ENCODE measurements at regions not wholly inside any gene's neighbourhood (a gene's known extent, or its start where the extent isn't known, plus 50 kb on each side); places are given as distances from the start of the nearest gene placed in this dataset.

- H3K9me3 Mint-ChIP-seq, result no peaks in the 10 kb centered on the region
- H3K27ac Mint-ChIP-seq, result no peak overlapping the region
- peaks cover 5% of the 10 kb centered on the region for H3K4me1 Mint-ChIP-seq
- no peaks in the 10 kb centered on the region for H3K36me3 Mint-ChIP-seq (ENCODE audit: low read depth)
- ATAC-seq (replicated peaks), result no peak
- no peak overlapping the region for H3K4me3 Mint-ChIP-seq
- H3K27me3 Mint-ChIP-seq, result no peaks in the 10 kb centered on the region
Observed at GRCh38 chr2:176832086-176832485, 380.5 kb upstream of the HNRNPA3 start.

GRCh38 chr2:176833671-176834070 lies 378.9 kb upstream of the HNRNPA3 start:
- no peaks in the 10 kb centered on the region for H3K4me1 Mint-ChIP-seq
- H3K4me3 Mint-ChIP-seq, result no peak overlapping the region
- no peaks in the 10 kb centered on the region for H3K27me3 Mint-ChIP-seq
- no peaks in the 10 kb centered on the region for H3K36me3 Mint-ChIP-seq (ENCODE audit: low read depth)
- H3K27ac Mint-ChIP-seq, result no peak overlapping the region
- ATAC-seq (replicated peaks), result no peak
- no peaks in the 10 kb centered on the region for H3K9me3 Mint-ChIP-seq

- ATAC-seq (replicated peaks), result no peak
- no peak overlapping the region for H3K27ac Mint-ChIP-seq
- no peak overlapping the region for H3K4me3 Mint-ChIP-seq
- H3K9me3 Mint-ChIP-seq, result no peaks in the 10 kb centered on the region
- H3K36me3 Mint-ChIP-seq (ENCODE audit: low read depth), result no peaks in the 10 kb centered on the region
- H3K27me3 Mint-ChIP-seq, result no peaks in the 10 kb centered on the region
- H3K4me1 Mint-ChIP-seq, result no peaks in the 10 kb centered on the region
Observed at GRCh38 chr2:176834226-176834625, 378.4 kb upstream of the HNRNPA3 start.

GRCh38 chr2:176843208-176843607 lies 369.4 kb upstream of the HNRNPA3 start:
- Mint-ChIP-seq H3K4me3 (no peak overlapping the region), H3K4me1 (no peaks in the 10 kb centered on the region), H3K27ac (no peak overlapping the region), H3K36me3 (ENCODE audit: low read depth) (no peaks in the 10 kb centered on the region), H3K9me3 (peaks cover 7% of the 10 kb centered on the region), H3K27me3 (no peaks in the 10 kb centered on the region)
- ATAC-seq (replicated peaks), result no peak

- no peak for ATAC-seq (replicated peaks)
- Mint-ChIP-seq H3K27ac (no peak overlapping the region), H3K4me3 (no peak overlapping the region), H3K27me3 (no peaks in the 10 kb centered on the region), H3K9me3 (peaks cover 7% of the 10 kb centered on the region), H3K36me3 (ENCODE audit: low read depth) (no peaks in the 10 kb centered on the region), H3K4me1 (no peaks in the 10 kb centered on the region)
Observed at GRCh38 chr2:176844461-176844860, 368.1 kb upstream of the HNRNPA3 start.

- peak; percentile 39 for ATAC-seq (replicated peaks)
- Mint-ChIP-seq H3K36me3 (ENCODE audit: low read depth) (no peaks in the 10 kb centered on the region), H3K4me3 (no peak overlapping the region), H3K4me1 (no peaks in the 10 kb centered on the region), H3K27ac (no peak overlapping the region), H3K9me3 (peaks cover 7% of the 10 kb centered on the region), H3K27me3 (no peaks in the 10 kb centered on the region)
Observed at GRCh38 chr2:176845718-176846117, 366.9 kb upstream of the HNRNPA3 start.

- ATAC-seq (replicated peaks), result no peak
- H3K9me3 Mint-ChIP-seq, result peaks cover 7% of the 10 kb centered on the region
- no peak overlapping the region for H3K4me3 Mint-ChIP-seq
- no peaks in the 10 kb centered on the region for H3K27me3 Mint-ChIP-seq
- peaks cover 4% of the 10 kb centered on the region for H3K4me1 Mint-ChIP-seq
- no peaks in the 10 kb centered on the region for H3K36me3 Mint-ChIP-seq (ENCODE audit: low read depth)
- H3K27ac Mint-ChIP-seq, result no peak overlapping the region
Observed at GRCh38 chr2:176847575-176847974, 365.0 kb upstream of the HNRNPA3 start.

- H3K36me3 Mint-ChIP-seq (ENCODE audit: low read depth), result no peaks in the 10 kb centered on the region
- H3K27ac Mint-ChIP-seq, result no peak overlapping the region
- H3K4me3 Mint-ChIP-seq, result no peak overlapping the region
- peaks cover 6% of the 10 kb centered on the region for H3K4me1 Mint-ChIP-seq
- ATAC-seq (replicated peaks), result no peak
- H3K9me3 Mint-ChIP-seq, result peaks cover 5% of the 10 kb centered on the region
- H3K27me3 Mint-ChIP-seq, result no peaks in the 10 kb centered on the region
Observed at GRCh38 chr2:176848844-176849243, 363.8 kb upstream of the HNRNPA3 start.

- H3K27ac Mint-ChIP-seq, result no peak overlapping the region
- H3K4me3 Mint-ChIP-seq, result no peak overlapping the region
- H3K27me3 Mint-ChIP-seq, result no peaks in the 10 kb centered on the region
- H3K36me3 Mint-ChIP-seq (ENCODE audit: low read depth), result no peaks in the 10 kb centered on the region
- peaks cover 4% of the 10 kb centered on the region for H3K9me3 Mint-ChIP-seq
- peaks cover 18% of the 10 kb centered on the region for H3K4me1 Mint-ChIP-seq
- no peak for ATAC-seq (replicated peaks)
Observed at GRCh38 chr2:176851200-176851888, 361.2 kb upstream of the HNRNPA3 start.

- no peak for ATAC-seq (replicated peaks)
- peaks cover 4% of the 10 kb centered on the region for H3K9me3 Mint-ChIP-seq
- H3K4me1 Mint-ChIP-seq, result peaks cover 23% of the 10 kb centered on the region
- no peaks in the 10 kb centered on the region for H3K27me3 Mint-ChIP-seq
- peak overlapping the region; percentile 4 for H3K4me3 Mint-ChIP-seq
- H3K27ac Mint-ChIP-seq, result no peak overlapping the region
- no peaks in the 10 kb centered on the region for H3K36me3 Mint-ChIP-seq (ENCODE audit: low read depth)
Observed at GRCh38 chr2:176851889-176852483, 360.6 kb upstream of the HNRNPA3 start.

GRCh38 chr2:176852667-176853066 lies 359.9 kb upstream of the HNRNPA3 start:
- no peak overlapping the region for H3K27ac Mint-ChIP-seq
- H3K27me3 Mint-ChIP-seq, result no peaks in the 10 kb centered on the region
- H3K36me3 Mint-ChIP-seq (ENCODE audit: low read depth), result no peaks in the 10 kb centered on the region
- peaks cover 23% of the 10 kb centered on the region for H3K4me1 Mint-ChIP-seq
- ATAC-seq (replicated peaks), result peak; percentile 67
- peaks cover 4% of the 10 kb centered on the region for H3K9me3 Mint-ChIP-seq
- H3K4me3 Mint-ChIP-seq, result peak overlapping the region; percentile 4

GRCh38 chr2:176854062-176854461 lies 358.5 kb upstream of the HNRNPA3 start:
- ATAC-seq (replicated peaks), result no peak
- no peak overlapping the region for H3K4me3 Mint-ChIP-seq
- no peaks in the 10 kb centered on the region for H3K27me3 Mint-ChIP-seq
- no peaks in the 10 kb centered on the region for H3K36me3 Mint-ChIP-seq (ENCODE audit: low read depth)
- no peak overlapping the region for H3K27ac Mint-ChIP-seq
- H3K9me3 Mint-ChIP-seq, result peaks cover 4% of the 10 kb centered on the region
- H3K4me1 Mint-ChIP-seq, result peaks cover 23% of the 10 kb centered on the region

GRCh38 chr2:176854878-176855277 lies 357.7 kb upstream of the HNRNPA3 start:
- peaks cover 23% of the 10 kb centered on the region for H3K4me1 Mint-ChIP-seq
- peaks cover 4% of the 10 kb centered on the region for H3K9me3 Mint-ChIP-seq
- no peaks in the 10 kb centered on the region for H3K36me3 Mint-ChIP-seq (ENCODE audit: low read depth)
- H3K27me3 Mint-ChIP-seq, result no peaks in the 10 kb centered on the region
- no peak overlapping the region for H3K27ac Mint-ChIP-seq
- peak overlapping the region; percentile 2 for H3K4me3 Mint-ChIP-seq
- ATAC-seq (replicated peaks), result peak; percentile 79

GRCh38 chr2:176856683-176857082 lies 355.9 kb upstream of the HNRNPA3 start:
- ATAC-seq (replicated peaks), result no peak
- Mint-ChIP-seq H3K27me3 (peaks cover 3% of the 10 kb centered on the region), H3K9me3 (peaks cover 8% of the 10 kb centered on the region), H3K36me3 (ENCODE audit: low read depth) (no peaks in the 10 kb centered on the region), H3K27ac (no peak overlapping the region), H3K4me3 (peak overlapping the region; percentile 6), H3K4me1 (peaks cover 23% of the 10 kb centered on the region)

GRCh38 chr2:176865336-176865735 lies 347.3 kb upstream of the HNRNPA3 start:
- Mint-ChIP-seq H3K36me3 (ENCODE audit: low read depth) (no peaks in the 10 kb centered on the region), H3K4me3 (no peak overlapping the region), H3K9me3 (peaks cover 4% of the 10 kb centered on the region), H3K4me1 (no peaks in the 10 kb centered on the region), H3K27me3 (peaks cover 3% of the 10 kb centered on the region), H3K27ac (no peak overlapping the region)
- no peak for ATAC-seq (replicated peaks)

Measured in activated T-helper 17 cell treated with anti-CD3 and anti-CD28 coated beads, Interleukin-2, amount 50 U/mL, for 72 hours (primary cell).